Pancreas (tissue), 10 donors: ENCODE measurements at regions not wholly inside any gene's neighbourhood (a gene's known extent, or its start where the extent isn't known, plus 50 kb on each side); places are given as distances from the start of the nearest gene placed in this dataset.

Experiments used
- ATAC-seq, 4 donors: fragments of 200-7000 bp; cut with Tn5 transposase; one replicate each; pipeline versions ENCODE4 v1.8.0 to v1.9.1; 2020; ENCODE audit warnings: mild to moderate bottlenecking in 4 of 4, moderate library complexity in 4 of 4
- DNase-seq, 6 donors: peaks; one replicate each; pipeline ENCODE4 v3.0.0-alpha.2; 2020
- FAIRE-seq: peaks from 2 replicates; lab custom pipeline; 2012; peaks lifted over from hg19 to GRCh38; lab: Jason Lieb, UNC
- H3K27ac ChIP-seq, 4 donors: fragments of 200-600 bp; sonication (generic); 1 replicate in 3 of 4; 2 replicates in 1 of 4; pipeline versions ENCODE4 v1.5.0 to v1.8.0; 2020
- H3K27me3 ChIP-seq, 4 donors: fragments of 200-600 bp; one replicate each; pipeline ENCODE4 v1.8.0; 2021
- H3K36me3 ChIP-seq, 3 donors: fragments of 200-600 bp; sonication (generic) in 1 of 3; one replicate each; pipeline versions ENCODE4 v1.5.0 to v1.8.0; 2020 to 2021
- H3K4me1 ChIP-seq, 3 donors: fragments of 200-600 bp; one replicate each; pipeline ENCODE4 v1.8.0; 2021
- H3K4me3 ChIP-seq, 4 donors: fragments of 200-600 bp; sonication (generic) in 2 of 4; one replicate each; pipeline versions ENCODE4 v1.5.0 to v1.8.0; 2020 to 2021
- H3K9me3 ChIP-seq, 4 donors: fragments of 200-600 bp; one replicate each; pipeline ENCODE4 v1.8.0; 2021
- CTCF ChIP-seq, 4 donors: fragments of 200-600 bp; sonication (generic) in 3 of 4; IDR thresholded peaks; one replicate each; pipeline versions ENCODE4 v1.5.0 to v1.8.0; 2021; ENCODE audit warnings: antibody characterized with exemption in 4 of 4
- WGBS, 2 donors: extraction: QIAGEN DNeasy Blood & Tissue Kit; methylation state at CpG; one replicate each; pipeline ENCODE4 v1.1.7; 2013; 5-methylcytosine and 5-hydroxymethylcytosine counted together
- intact Hi-C, 3 donors: fragments of 100-400 bp; cut with DNase I; formaldehyde crosslinking; loops; one replicate each; pipeline versions ENCODE4 v1.11.1 to v1.14.2; 2022
- donor health status: healthy with polysubstance abuse.
- donor health status: DM: no; HTN: no; CAD: no; lungs with moderate emphysema.
- donor health status: DM: no; HTN: no; CAD: no.
- donor health status: control.
- donor health status: control.
- donor health status: Bipolar disorder and iron deficiency.
- donor health status: DM: yes; HTN: yes; CAD: no.
- donor health status: DM: no; HTN: no; CAD: no.
- donor health status: DM: no; HTN: no; CAD: no.
- donor health status: DM: yes; HTN: yes; CAD: no.

- Histone ChIP-seq H3K4me3 (no peak overlapping the region), H3K36me3 (no peaks in the 10 kb centered on the region), H3K9me3 (no peaks in the 10 kb centered on the region), H3K27ac (no peak overlapping the region), H3K4me1 (no peaks in the 10 kb centered on the region), H3K27me3 (no peaks in the 10 kb centered on the region)
- intact Hi-C loops, result no loop called here
- DNase-seq (peak in 1 of 6 donors; percentile 11), ATAC-seq (no peak), FAIRE-seq (no peak)
- TF ChIP-seq CTCF (IDR thresholded peaks at IDR 0.05), result no peak
- WGBS, 2 donors, result 94% methylated on average over 1 of the region's 1 CpG
These were observed 703.1 kb upstream of the VRK2 start for GRCh38 chr2:57343391-57344006.

DNA sequence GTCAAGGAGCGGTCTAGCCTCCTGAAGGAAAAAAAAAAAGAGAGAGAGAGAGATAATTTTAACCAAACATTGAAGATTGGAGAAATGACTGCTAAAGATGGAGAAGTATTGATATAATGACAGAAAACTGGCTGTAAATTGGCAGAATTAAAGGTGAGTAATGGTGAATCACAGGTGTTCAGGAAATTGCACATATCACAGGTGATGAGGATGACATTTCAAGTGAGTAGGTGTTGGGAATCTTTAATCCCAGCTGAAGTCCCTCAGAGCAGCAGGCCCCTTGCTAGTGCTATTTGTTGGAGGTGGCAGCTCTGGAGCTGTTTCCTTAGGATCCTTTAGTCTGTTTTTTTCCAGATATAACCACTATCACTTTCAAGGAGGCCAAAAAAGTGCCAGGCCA lies 678.4 kb upstream of the VRK2 start:
- WGBS, 2 donors, result 90 to 97% methylated on average over 1 of the region's 1 CpG
- no peak overlapping the region for H3K27ac ChIP-seq
- ATAC-seq (no peak), DNase-seq (no peak), FAIRE-seq (no peak)
- H3K4me1 ChIP-seq, result no peaks in the 10 kb centered on the region
- TF ChIP-seq CTCF (IDR thresholded peaks at IDR 0.05), result no peak
- intact Hi-C loops, result no loop called here
- H3K27me3 ChIP-seq, result no peaks in the 10 kb centered on the region
- no peak overlapping the region for H3K4me3 ChIP-seq
- H3K36me3 ChIP-seq, result no peaks in the 10 kb centered on the region
- no peaks in the 10 kb centered on the region for H3K9me3 ChIP-seq

GRCh38 chr2:57370882-57371585 lies 675.6 kb upstream of the VRK2 start:
- no peaks in the 10 kb centered on the region for H3K9me3 ChIP-seq
- H3K36me3 ChIP-seq, result no peaks in the 10 kb centered on the region
- no peak overlapping the region for H3K4me3 ChIP-seq
- DNase-seq (no peak), FAIRE-seq (no peak), ATAC-seq (peak; percentile 31 to 84 (median 58))
- H3K4me1 ChIP-seq, result no peaks in the 10 kb centered on the region
- no peaks in the 10 kb centered on the region for H3K27me3 ChIP-seq
- 24 to 27% methylated on average over 3 of the region's 3 CpGs for WGBS, 2 donors
- no peak overlapping the region for H3K27ac ChIP-seq
- intact Hi-C loops, result no loop called here
- no peak for TF ChIP-seq CTCF (IDR thresholded peaks at IDR 0.05)

DNA sequence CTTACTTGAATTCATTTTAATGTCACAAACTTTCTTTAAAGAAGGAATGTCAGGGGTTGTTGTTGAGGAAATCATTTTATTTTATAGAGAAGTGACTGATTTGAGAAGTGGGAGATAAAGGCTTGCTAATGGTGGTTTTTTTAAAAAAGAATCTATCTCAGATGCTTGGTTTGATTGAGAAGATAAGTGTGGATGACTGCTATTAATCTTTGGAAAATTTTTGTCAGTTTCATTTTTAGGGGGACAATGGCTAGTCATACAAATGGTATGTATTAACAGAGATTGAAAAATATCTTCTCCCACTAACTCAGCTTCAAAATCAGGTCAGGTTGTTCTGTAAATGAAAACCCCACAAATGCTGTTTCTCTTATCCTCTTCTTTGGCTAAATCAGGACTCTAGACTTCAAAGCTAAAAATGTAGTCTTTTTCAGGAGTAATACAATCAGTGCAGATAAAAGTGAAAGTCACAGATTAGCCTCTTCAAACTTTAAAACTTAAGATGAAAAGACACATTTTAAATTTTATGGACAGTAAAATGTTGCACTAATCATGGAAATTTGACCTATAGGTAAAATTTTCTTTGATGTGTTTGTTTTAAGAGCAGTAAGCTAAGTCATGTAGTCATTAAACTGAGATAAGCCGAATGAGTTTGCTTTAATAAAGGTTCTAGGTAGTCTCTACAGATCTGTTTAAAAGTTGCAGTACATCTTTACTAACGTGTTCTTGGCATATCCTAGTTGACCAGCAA lies 674.2 kb upstream of the VRK2 start:
- 59 to 67% methylated on average over 2 of the region's 2 CpGs for WGBS, 2 donors
- Histone ChIP-seq H3K4me3 (no peak overlapping the region), H3K9me3 (no peaks in the 10 kb centered on the region), H3K4me1 (no peaks in the 10 kb centered on the region), H3K27ac (no peak overlapping the region), H3K27me3 (no peaks in the 10 kb centered on the region), H3K36me3 (no peaks in the 10 kb centered on the region)
- intact Hi-C loops, result no loop called here
- DNase-seq (no peak), ATAC-seq (no peak), FAIRE-seq (no peak)
- no peak for TF ChIP-seq CTCF (IDR thresholded peaks at IDR 0.05)
